WTC11 (cell line): ENCODE measurements at regions not wholly inside any gene's neighbourhood (a gene's known extent, or its start where the extent isn't known, plus 50 kb on each side); places are given as distances from the start of the nearest gene placed in this dataset.

Source experiments
- ATAC-seq: fragments of 200-7000 bp; cut with Tn5 transposase; 2 replicates; pipeline ENCODE4 v1.10.0; 2021; ENCODE audit warnings: mild to moderate bottlenecking, moderate library complexity
- CTCF ChIA-PET: fragments of 300-600 bp; sonication (Branson Sonifier 250); formaldehyde crosslinking; loops from one replicate; lab custom pipeline; 2021; ENCODE audit warnings: antibody characterized with exemption; lab: Charles Lee
- POLR2A ChIA-PET: fragments of 350-600 bp; sonication (Branson Sonifier 250); formaldehyde crosslinking; loops from one replicate; lab custom pipeline; 2021; ENCODE audit warnings: antibody characterized with exemption; lab: Charles Lee
- DNase-seq: peaks from one replicate; pipeline ENCODE4 v3.0.0; 2021; ENCODE audit warnings: low spot score
- H3K27ac Mint-ChIP-seq: 2 replicates; pipeline ENCODE4 v1.8.0; 2021; ENCODE audit warnings: mixed read lengths
- H3K27me3 Mint-ChIP-seq: 2 replicates; pipeline ENCODE4 v1.8.0; 2021; ENCODE audit warnings: low read depth, mild to moderate bottlenecking, moderate library complexity, mixed read lengths
- H3K36me3 Mint-ChIP-seq: 2 replicates; pipeline ENCODE4 v1.8.0; 2021; ENCODE audit warnings: mixed read lengths
- H3K4me1 Mint-ChIP-seq: 2 replicates; pipeline ENCODE4 v1.8.0; 2022; ENCODE audit warnings: mixed read lengths
- H3K4me3 Mint-ChIP-seq: 2 replicates; pipeline ENCODE4 v1.8.0; 2021; ENCODE audit warnings: mild to moderate bottlenecking, moderate library complexity, mixed read lengths
- H3K9me3 Mint-ChIP-seq: 2 replicates; pipeline ENCODE4 v1.8.0; 2021; ENCODE audit warnings: mixed read lengths
- ATF1 ChIP-seq: sonication (generic); formaldehyde crosslinking; IDR thresholded peaks from 2 replicates; pipeline ENCODE4 v1.8.1; 2023; ENCODE audit warnings: mild to moderate bottlenecking, moderate library complexity, missing genetic modification reagents
- ATF3 ChIP-seq: sonication (generic); formaldehyde crosslinking; conservative IDR thresholded peaks from 2 replicates; pipeline ENCODE4 v1.8.1; 2022; ENCODE audit warnings: mild to moderate bottlenecking, missing genetic modification reagents
- ELF4 ChIP-seq: sonication (generic); formaldehyde crosslinking; IDR thresholded peaks from 2 replicates; pipeline ENCODE4 v1.8.1; 2022; ENCODE audit warnings: low read depth, mild to moderate bottlenecking, moderate library complexity, missing genetic modification reagents
- EMX1 ChIP-seq: fragments of 250-450 bp; sonication (Bioruptor Pico); IDR thresholded peaks from 2 replicates; pipeline ENCODE4 v1.8.0; 2021; ENCODE audit warnings: mild to moderate bottlenecking
- MAX ChIP-seq: sonication (generic); formaldehyde crosslinking; IDR thresholded peaks from 2 replicates; pipeline ENCODE4 v1.8.0; 2022; ENCODE audit warnings: mild to moderate bottlenecking, missing genetic modification reagents
- MXD4 ChIP-seq: fragments of 250-450 bp; sonication (Bioruptor Pico); IDR thresholded peaks from 2 replicates; pipeline ENCODE4 v1.8.0; 2021; ENCODE audit warnings: mild to moderate bottlenecking, moderate library complexity, borderline replicate concordance
- MYBL2 ChIP-seq: sonication (generic); formaldehyde crosslinking; IDR thresholded peaks from 2 replicates; pipeline ENCODE4 v1.8.1; 2023; ENCODE audit warnings: mild to moderate bottlenecking, moderate library complexity, missing genetic modification reagents
- NR2C2 ChIP-seq: sonication (generic); formaldehyde crosslinking; IDR thresholded peaks from 2 replicates; pipeline ENCODE4 v1.8.0; 2022; ENCODE audit warnings: mild to moderate bottlenecking, missing genetic modification reagents
- NR3C1 ChIP-seq: sonication (generic); formaldehyde crosslinking; conservative IDR thresholded peaks from 2 replicates; pipeline ENCODE4 v1.8.1; 2023; ENCODE audit warnings: low read depth, mild to moderate bottlenecking, missing genetic modification reagents
- OVOL2 ChIP-seq: fragments of 250-450 bp; sonication (Bioruptor Pico); IDR thresholded peaks from 2 replicates; pipeline ENCODE4 v1.9.0; 2021; ENCODE audit warnings: mild to moderate bottlenecking, borderline replicate concordance
- SOX15 ChIP-seq: fragments of 250-450 bp; sonication (Bioruptor Pico); IDR thresholded peaks from 2 replicates; pipeline ENCODE4 v1.9.0; 2021; ENCODE audit warnings: mild to moderate bottlenecking
- TCF7 ChIP-seq: sonication (generic); formaldehyde crosslinking; IDR thresholded peaks from 2 replicates; pipeline ENCODE4 v1.8.0; 2022; ENCODE audit warnings: mild to moderate bottlenecking, low read depth, missing genetic modification reagents, moderate library complexity
- TEAD1 ChIP-seq: sonication (generic); formaldehyde crosslinking; IDR thresholded peaks from 2 replicates; pipeline ENCODE4 v1.8.0; 2022; ENCODE audit warnings: mild to moderate bottlenecking, missing genetic modification reagents
- ZMAT4 ChIP-seq: fragments of 250-450 bp; sonication (Bioruptor Pico); IDR thresholded peaks from 2 replicates; pipeline ENCODE4 v1.9.0; 2021; ENCODE audit warnings: mild to moderate bottlenecking
- ZNF263 ChIP-seq: sonication (generic); formaldehyde crosslinking; IDR thresholded peaks from 2 replicates; pipeline ENCODE4 v1.8.1; 2022; ENCODE audit warnings: low read depth, mild to moderate bottlenecking, moderate library complexity, missing genetic modification reagents
- ZNF396 ChIP-seq: fragments of 250-450 bp; sonication (Bioruptor Pico); IDR thresholded peaks from 2 replicates; pipeline ENCODE4 v1.8.0; 2021; ENCODE audit warnings: mild to moderate bottlenecking, moderate library complexity, borderline replicate concordance
- ZNF416 ChIP-seq: fragments of 250-450 bp; sonication (Bioruptor Pico); IDR thresholded peaks from 2 replicates; pipeline ENCODE4 v1.9.0; 2021; ENCODE audit warnings: mild to moderate bottlenecking, inconsistent platforms
- ZNF532 ChIP-seq: fragments of 250-450 bp; sonication (Bioruptor Pico); IDR thresholded peaks from 2 replicates; pipeline ENCODE4 v1.9.0; 2021; ENCODE audit warnings: mild to moderate bottlenecking, borderline replicate concordance
- TF ChIP-seq, protein P1 (sequence below): sonication (generic); formaldehyde crosslinking; conservative IDR thresholded peaks from 2 replicates; pipeline ENCODE4 v1.8.1; 2023; ENCODE audit warnings: mild to moderate bottlenecking, low read depth, missing genetic modification reagents, moderate library complexity
- TF ChIP-seq, protein P2 (sequence below): fragments of 250-450 bp; sonication (Bioruptor Pico); IDR thresholded peaks from 2 replicates; pipeline ENCODE4 v1.8.0; 2021; ENCODE audit warnings: mild to moderate bottlenecking
- TF ChIP-seq, protein P3 (sequence below): fragments of 250-450 bp; sonication (Bioruptor Pico); IDR thresholded peaks from 2 replicates; pipeline ENCODE4 v1.9.0; 2021; ENCODE audit warnings: moderate library complexity, mild to moderate bottlenecking, inconsistent platforms, borderline replicate concordance
- TF ChIP-seq, protein P4 (sequence below): fragments of 250-450 bp; sonication (Bioruptor Pico); IDR thresholded peaks from 2 replicates; pipeline ENCODE4 v1.9.0; 2021; ENCODE audit warnings: mild to moderate bottlenecking

GRCh38 chr10:64537112-64537511, 1015.9 kb downstream of the REEP3 start (continued):
- TF ChIP-seq, protein P1, sequence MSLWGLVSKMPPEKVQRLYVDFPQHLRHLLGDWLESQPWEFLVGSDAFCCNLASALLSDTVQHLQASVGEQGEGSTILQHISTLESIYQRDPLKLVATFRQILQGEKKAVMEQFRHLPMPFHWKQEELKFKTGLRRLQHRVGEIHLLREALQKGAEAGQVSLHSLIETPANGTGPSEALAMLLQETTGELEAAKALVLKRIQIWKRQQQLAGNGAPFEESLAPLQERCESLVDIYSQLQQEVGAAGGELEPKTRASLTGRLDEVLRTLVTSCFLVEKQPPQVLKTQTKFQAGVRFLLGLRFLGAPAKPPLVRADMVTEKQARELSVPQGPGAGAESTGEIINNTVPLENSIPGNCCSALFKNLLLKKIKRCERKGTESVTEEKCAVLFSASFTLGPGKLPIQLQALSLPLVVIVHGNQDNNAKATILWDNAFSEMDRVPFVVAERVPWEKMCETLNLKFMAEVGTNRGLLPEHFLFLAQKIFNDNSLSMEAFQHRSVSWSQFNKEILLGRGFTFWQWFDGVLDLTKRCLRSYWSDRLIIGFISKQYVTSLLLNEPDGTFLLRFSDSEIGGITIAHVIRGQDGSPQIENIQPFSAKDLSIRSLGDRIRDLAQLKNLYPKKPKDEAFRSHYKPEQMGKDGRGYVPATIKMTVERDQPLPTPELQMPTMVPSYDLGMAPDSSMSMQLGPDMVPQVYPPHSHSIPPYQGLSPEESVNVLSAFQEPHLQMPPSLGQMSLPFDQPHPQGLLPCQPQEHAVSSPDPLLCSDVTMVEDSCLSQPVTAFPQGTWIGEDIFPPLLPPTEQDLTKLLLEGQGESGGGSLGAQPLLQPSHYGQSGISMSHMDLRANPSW (CRISPR knock-in tag), result no peak
- no peak for TF ChIP-seq ZNF416 (CRISPR knock-in tag)
- TF ChIP-seq ATF1 (CRISPR knock-in tag), result no peak
- no peak for TF ChIP-seq TCF7 (CRISPR knock-in tag)
- no peak for TF ChIP-seq NR2C2
- no peak for TF ChIP-seq MAX
- TF ChIP-seq EMX1, result no peak
- no peak for TF ChIP-seq ELF4 (CRISPR knock-in tag)
- TF ChIP-seq, protein P2, sequence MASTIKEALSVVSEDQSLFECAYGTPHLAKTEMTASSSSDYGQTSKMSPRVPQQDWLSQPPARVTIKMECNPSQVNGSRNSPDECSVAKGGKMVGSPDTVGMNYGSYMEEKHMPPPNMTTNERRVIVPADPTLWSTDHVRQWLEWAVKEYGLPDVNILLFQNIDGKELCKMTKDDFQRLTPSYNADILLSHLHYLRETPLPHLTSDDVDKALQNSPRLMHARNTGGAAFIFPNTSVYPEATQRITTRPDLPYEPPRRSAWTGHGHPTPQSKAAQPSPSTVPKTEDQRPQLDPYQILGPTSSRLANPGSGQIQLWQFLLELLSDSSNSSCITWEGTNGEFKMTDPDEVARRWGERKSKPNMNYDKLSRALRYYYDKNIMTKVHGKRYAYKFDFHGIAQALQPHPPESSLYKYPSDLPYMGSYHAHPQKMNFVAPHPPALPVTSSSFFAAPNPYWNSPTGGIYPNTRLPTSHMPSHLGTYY (CRISPR knock-in tag), result no peak
- no peak for TF ChIP-seq MYBL2
- TF ChIP-seq TEAD1 (CRISPR knock-in tag), result no peak

GRCh38 chr10:64537928-64538327, 1016.7 kb downstream of the REEP3 start:
- POLR2A ChIA-PET, result no interaction called here
- ATAC-seq (no peak), DNase-seq (no peak)
- no peak for TF ChIP-seq EMX1
- Mint-ChIP-seq H3K4me3 (no peak overlapping the region), H3K36me3 (no peaks in the 10 kb centered on the region), H3K27me3 (no peaks in the 10 kb centered on the region), H3K27ac (no peak overlapping the region), H3K4me1 (peaks cover 13% of the 10 kb centered on the region; the same call in 1 of the 2 replicates), H3K9me3 (no peaks in the 10 kb centered on the region)
- CTCF ChIA-PET, result no interaction called here

DNA sequence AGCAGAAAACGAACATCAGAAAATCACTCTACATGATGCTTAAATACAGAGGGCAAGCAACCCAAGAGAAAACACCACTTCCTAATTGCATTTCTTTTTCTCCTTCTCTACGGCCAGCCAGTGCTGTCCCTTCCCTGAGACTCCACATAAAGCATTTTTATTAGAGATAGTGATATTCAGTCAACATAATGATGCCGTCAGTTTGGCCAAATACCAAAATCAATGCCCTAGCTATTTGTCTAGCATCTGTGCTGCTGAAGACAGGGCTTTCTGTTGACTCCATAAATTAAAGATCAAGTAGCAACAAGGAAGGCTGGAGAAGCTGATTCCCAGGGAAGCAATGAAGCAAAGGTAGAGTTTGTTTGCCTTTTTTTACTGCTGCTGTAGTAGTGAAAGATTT, 1024.9 kb downstream of the REEP3 start:
- POLR2A ChIA-PET, result no interaction called here
- Mint-ChIP-seq H3K36me3 (no peaks in the 10 kb centered on the region), H3K4me1 (peaks cover 13% of the 10 kb centered on the region), H3K9me3 (no peaks in the 10 kb centered on the region), H3K27me3 (no peaks in the 10 kb centered on the region; the same call in 1 of the 2 replicates), H3K27ac (no peak overlapping the region), H3K4me3 (no peak overlapping the region)
- ATAC-seq, result no peak
- CTCF ChIA-PET, result no interaction called here
- DNase-seq, result no peak
- TF ChIP-seq ZNF396 (CRISPR knock-in tag), result no peak
- no peak for TF ChIP-seq ZNF416 (CRISPR knock-in tag)
- TF ChIP-seq MXD4 (CRISPR knock-in tag), result no peak
- TF ChIP-seq ATF3 (CRISPR knock-in tag), result no peak
- TF ChIP-seq, protein P3, sequence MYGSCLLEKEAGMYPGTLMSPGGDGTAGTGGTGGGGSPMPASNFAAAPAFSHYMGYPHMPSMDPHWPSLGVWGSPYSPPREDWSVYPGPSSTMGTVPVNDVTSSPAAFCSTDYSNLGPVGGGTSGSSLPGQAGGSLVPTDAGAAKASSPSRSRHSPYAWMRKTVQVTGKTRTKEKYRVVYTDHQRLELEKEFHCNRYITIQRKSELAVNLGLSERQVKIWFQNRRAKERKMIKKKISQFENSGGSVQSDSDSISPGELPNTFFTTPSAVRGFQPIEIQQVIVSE (CRISPR knock-in tag), result no peak
- TF ChIP-seq ZNF263 (CRISPR knock-in tag), result no peak
- no peak for TF ChIP-seq ZNF532 (CRISPR knock-in tag)
- no peak for TF ChIP-seq OVOL2 (CRISPR knock-in tag)
- no peak for TF ChIP-seq ELF4 (CRISPR knock-in tag)
- no peak for TF ChIP-seq ZMAT4
- no peak for TF ChIP-seq NR3C1 (CRISPR knock-in tag)
- TF ChIP-seq, protein P4, sequence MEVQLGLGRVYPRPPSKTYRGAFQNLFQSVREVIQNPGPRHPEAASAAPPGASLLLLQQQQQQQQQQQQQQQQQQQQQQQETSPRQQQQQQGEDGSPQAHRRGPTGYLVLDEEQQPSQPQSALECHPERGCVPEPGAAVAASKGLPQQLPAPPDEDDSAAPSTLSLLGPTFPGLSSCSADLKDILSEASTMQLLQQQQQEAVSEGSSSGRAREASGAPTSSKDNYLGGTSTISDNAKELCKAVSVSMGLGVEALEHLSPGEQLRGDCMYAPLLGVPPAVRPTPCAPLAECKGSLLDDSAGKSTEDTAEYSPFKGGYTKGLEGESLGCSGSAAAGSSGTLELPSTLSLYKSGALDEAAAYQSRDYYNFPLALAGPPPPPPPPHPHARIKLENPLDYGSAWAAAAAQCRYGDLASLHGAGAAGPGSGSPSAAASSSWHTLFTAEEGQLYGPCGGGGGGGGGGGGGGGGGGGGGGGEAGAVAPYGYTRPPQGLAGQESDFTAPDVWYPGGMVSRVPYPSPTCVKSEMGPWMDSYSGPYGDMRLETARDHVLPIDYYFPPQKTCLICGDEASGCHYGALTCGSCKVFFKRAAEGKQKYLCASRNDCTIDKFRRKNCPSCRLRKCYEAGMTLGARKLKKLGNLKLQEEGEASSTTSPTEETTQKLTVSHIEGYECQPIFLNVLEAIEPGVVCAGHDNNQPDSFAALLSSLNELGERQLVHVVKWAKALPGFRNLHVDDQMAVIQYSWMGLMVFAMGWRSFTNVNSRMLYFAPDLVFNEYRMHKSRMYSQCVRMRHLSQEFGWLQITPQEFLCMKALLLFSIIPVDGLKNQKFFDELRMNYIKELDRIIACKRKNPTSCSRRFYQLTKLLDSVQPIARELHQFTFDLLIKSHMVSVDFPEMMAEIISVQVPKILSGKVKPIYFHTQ (CRISPR knock-in tag), result no peak
- no peak for TF ChIP-seq SOX15
